CD4-positive, alpha-beta T cell (primary cell): ENCODE measurements at regions not wholly inside any gene's neighbourhood (a gene's known extent, or its start where the extent isn't known, plus 50 kb on each side); places are given as distances from the start of the nearest gene placed in this dataset.

ENCODE experiments used
- ATAC-seq: fragments of 200-7000 bp; cut with Tn5 transposase; one replicate; pipeline ENCODE4 v1.10.0; 2022; ENCODE audit warnings: mild to moderate bottlenecking; ENCODE audit not compliant: poor library complexity
- CTCF ChIA-PET: fragments of 350-600 bp; sonication (Branson Sonifier 250); formaldehyde crosslinking; loops from one replicate; lab custom pipeline; 2021; ENCODE audit warnings: antibody characterized with exemption, inconsistent platforms; lab: Charles Lee
- POLR2A ChIA-PET: fragments of 350-600 bp; sonication (Branson Sonifier 250); formaldehyde crosslinking; loops from one replicate; lab custom pipeline; 2021; ENCODE audit warnings: antibody characterized with exemption, inconsistent platforms; lab: Charles Lee
- DNase-seq, 14 experiments: peaks; one replicate each; pipeline ENCODE4 v3.0.0-alpha.2; 2013 to 2020; ENCODE audit warnings: mixed read lengths in 2 of 14
- H3K27ac ChIP-seq, 2 donors: one replicate each; pipeline versions ENCODE4 v1.5.1 to v1.7.0; 2013; ENCODE audit warnings: low read length in 2 of 2, low read depth in 1 of 2, mild to moderate bottlenecking in 1 of 2
- H3K27me3 ChIP-seq, 2 experiments: 1 replicate in 1 of 2; 2 replicates in 1 of 2; pipeline versions ENCODE4 v1.6.1 to v1.7.0; 2013; ENCODE audit warnings: low read length in 2 of 2, control low read depth in 1 of 2, mild to moderate bottlenecking in 1 of 2, moderate library complexity in 1 of 2; ENCODE audit not compliant: insufficient read depth in 2 of 2, control insufficient read depth in 1 of 2
- H3K36me3 ChIP-seq: one replicate; pipeline ENCODE4 v1.6.1; 2013; ENCODE audit warnings: low read length, control low read depth; ENCODE audit not compliant: insufficient read depth
- H3K4me1 ChIP-seq: one replicate; pipeline ENCODE4 v1.6.1; 2013; ENCODE audit warnings: low read length, control low read depth; ENCODE audit not compliant: insufficient read depth
- H3K4me3 ChIP-seq: one replicate; pipeline ENCODE4 v1.5.1; 2013; ENCODE audit warnings: mild to moderate bottlenecking, low read length, moderate library complexity
- H3K9me3 ChIP-seq, 2 experiments: 1 replicate in 1 of 2; 2 replicates in 1 of 2; pipeline versions ENCODE4 v1.6.1 to v1.7.0; 2013; ENCODE audit warnings: low read length in 2 of 2, mild to moderate bottlenecking in 2 of 2, control low read depth in 1 of 2, moderate library complexity in 1 of 2; ENCODE audit not compliant: control insufficient read depth in 1 of 2, insufficient read depth in 1 of 2
- H3K27ac Mint-ChIP-seq: one replicate; pipeline ENCODE4 v1.8.0; 2020; ENCODE audit warnings: mixed read lengths
- H3K27me3 Mint-ChIP-seq: one replicate; pipeline ENCODE4 v1.8.0; 2021; ENCODE audit warnings: mixed read lengths
- H3K36me3 Mint-ChIP-seq: one replicate; pipeline ENCODE4 v1.8.0; 2021; ENCODE audit warnings: low read depth, mixed read lengths
- H3K4me1 Mint-ChIP-seq: one replicate; pipeline ENCODE4 v1.8.0; 2021; ENCODE audit warnings: low read depth, mixed read lengths
- H3K4me3 Mint-ChIP-seq: one replicate; pipeline ENCODE4 v1.8.0; 2020; ENCODE audit warnings: mild to moderate bottlenecking, mixed read lengths
- H3K9me3 Mint-ChIP-seq: one replicate; pipeline ENCODE4 v1.8.0; 2020; ENCODE audit warnings: mixed read lengths
- intact Hi-C, 2 experiments: fragments of 100-400 bp; cut with DNase I in 1 of 2; cut with micrococcal nuclease in 1 of 2; formaldehyde crosslinking; loops; one replicate each; pipeline versions ENCODE4 v1.15.1 to v1.9.0; 2023 to 2025; cut with DNase I, micrococcal nuclease
- TF ChIP-seq, protein P1 (sequence below): fragments of 200-600 bp; IDR thresholded peaks from one replicate; pipeline ENCODE4 v1.8.0; 2022; ENCODE audit warnings: antibody characterized with exemption, mild to moderate bottlenecking

DNA sequence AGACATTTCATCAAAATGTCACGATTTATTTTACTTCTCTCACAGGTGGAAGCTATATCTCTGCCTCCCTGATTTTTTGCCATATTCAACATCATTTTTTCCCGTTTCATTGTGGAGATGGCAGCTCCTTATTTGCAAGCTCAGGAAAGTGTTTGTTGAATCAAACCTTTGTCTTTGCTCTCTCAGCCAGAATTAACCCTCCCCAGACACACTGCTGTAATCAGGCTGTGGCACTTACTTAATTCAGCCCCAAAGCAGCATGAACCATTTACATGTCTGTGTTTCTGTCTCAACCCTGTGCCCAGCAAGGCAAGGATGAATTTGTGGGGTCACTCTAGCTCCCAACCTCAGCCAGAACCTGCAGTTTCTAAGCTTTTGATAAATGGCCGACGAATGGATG lies 397.2 kb downstream of the TCERG1L start:
- intact Hi-C loops, result no loop called here
- no peak for DNase-seq
- Histone ChIP-seq H3K4me1 (no peaks in the 10 kb centered on the region), H3K27me3 (peaks cover 0 to 4% of the 10 kb centered on the region in 2 experiments), H3K36me3 (no peaks in the 10 kb centered on the region), H3K27ac (no peak overlapping the region), H3K9me3 (peaks cover 5 to 9% of the 10 kb centered on the region in 2 experiments), H3K4me3 (no peak overlapping the region)
- no peaks in the 10 kb centered on the region for H3K4me1 Mint-ChIP-seq
- H3K9me3 Mint-ChIP-seq, result peaks cover 7% of the 10 kb centered on the region
- H3K4me3 Mint-ChIP-seq, result no peak overlapping the region
- H3K36me3 Mint-ChIP-seq, result no peaks in the 10 kb centered on the region
- no peak overlapping the region for H3K27ac Mint-ChIP-seq
- CTCF ChIA-PET, result no interaction called here
- H3K27me3 Mint-ChIP-seq, result no peaks in the 10 kb centered on the region
- TF ChIP-seq, protein P1, sequence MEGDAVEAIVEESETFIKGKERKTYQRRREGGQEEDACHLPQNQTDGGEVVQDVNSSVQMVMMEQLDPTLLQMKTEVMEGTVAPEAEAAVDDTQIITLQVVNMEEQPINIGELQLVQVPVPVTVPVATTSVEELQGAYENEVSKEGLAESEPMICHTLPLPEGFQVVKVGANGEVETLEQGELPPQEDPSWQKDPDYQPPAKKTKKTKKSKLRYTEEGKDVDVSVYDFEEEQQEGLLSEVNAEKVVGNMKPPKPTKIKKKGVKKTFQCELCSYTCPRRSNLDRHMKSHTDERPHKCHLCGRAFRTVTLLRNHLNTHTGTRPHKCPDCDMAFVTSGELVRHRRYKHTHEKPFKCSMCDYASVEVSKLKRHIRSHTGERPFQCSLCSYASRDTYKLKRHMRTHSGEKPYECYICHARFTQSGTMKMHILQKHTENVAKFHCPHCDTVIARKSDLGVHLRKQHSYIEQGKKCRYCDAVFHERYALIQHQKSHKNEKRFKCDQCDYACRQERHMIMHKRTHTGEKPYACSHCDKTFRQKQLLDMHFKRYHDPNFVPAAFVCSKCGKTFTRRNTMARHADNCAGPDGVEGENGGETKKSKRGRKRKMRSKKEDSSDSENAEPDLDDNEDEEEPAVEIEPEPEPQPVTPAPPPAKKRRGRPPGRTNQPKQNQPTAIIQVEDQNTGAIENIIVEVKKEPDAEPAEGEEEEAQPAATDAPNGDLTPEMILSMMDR, result no peak
- ATAC-seq, result no peak
- POLR2A ChIA-PET, result no interaction called here

DNA sequence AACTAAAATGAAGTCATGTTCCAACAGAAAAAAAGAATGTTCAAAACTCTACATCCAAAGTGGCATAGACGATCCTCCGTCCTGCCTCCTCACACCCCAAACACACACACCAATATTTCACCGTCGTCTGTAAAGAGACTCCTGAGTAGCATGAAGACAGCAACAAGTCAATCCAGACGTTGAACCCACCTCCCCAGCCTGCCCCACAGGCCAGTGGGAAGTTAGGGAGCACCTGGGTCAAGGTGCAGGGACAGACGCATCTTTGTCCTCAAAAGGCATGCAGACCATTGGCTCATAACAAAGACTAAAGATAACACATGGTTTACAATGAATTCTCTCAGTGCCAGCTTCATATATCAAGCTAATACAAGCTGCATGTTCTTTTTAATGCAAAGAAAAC lies 396.5 kb downstream of the TCERG1L start:
- ATAC-seq (no peak), DNase-seq (no peak)
- no peaks in the 10 kb centered on the region for H3K4me1 ChIP-seq
- ChIA-PET CTCF (no interaction called here), POLR2A (no interaction called here)
- Mint-ChIP-seq H3K9me3 (peaks cover 7% of the 10 kb centered on the region), H3K4me1 (no peaks in the 10 kb centered on the region), H3K27ac (no peak overlapping the region), H3K27me3 (no peaks in the 10 kb centered on the region), H3K4me3 (no peak overlapping the region), H3K36me3 (no peaks in the 10 kb centered on the region)
- intact Hi-C loops, result no loop called here
- no peak overlapping the region for H3K27ac ChIP-seq
- H3K27me3 ChIP-seq, result peaks cover 0 to 4% of the 10 kb centered on the region in 2 experiments
- peaks cover 5 to 9% of the 10 kb centered on the region in 2 experiments for H3K9me3 ChIP-seq
- no peaks in the 10 kb centered on the region for H3K36me3 ChIP-seq
- TF ChIP-seq, protein P1, result no peak
- H3K4me3 ChIP-seq, result no peak overlapping the region

DNA sequence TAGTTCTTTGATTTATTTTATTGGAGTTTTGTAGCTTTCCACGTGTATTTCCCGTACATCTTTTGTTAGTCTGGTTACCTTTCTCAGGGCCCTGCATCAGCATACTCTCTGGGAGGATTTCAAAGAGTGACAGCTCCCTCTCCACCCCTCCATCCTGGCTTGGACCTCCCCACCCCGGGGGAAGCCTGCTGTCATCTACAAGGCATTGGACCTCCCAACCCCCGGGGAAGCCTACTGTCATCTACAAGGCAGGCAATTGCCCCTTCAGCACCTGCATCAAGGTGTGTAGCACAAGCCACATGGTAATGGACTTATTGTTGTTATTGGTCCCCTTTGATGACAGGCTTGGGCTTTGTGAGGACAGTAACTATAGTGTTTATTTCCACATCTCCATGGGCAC lies 390.1 kb downstream of the TCERG1L start:
- no peaks in the 10 kb centered on the region for H3K9me3 Mint-ChIP-seq

More for the DNA sequence above, 390.1 kb downstream of the TCERG1L start:
- ATAC-seq (no peak), DNase-seq (no peak)
- no peaks in the 10 kb centered on the region for H3K27me3 ChIP-seq
- ChIA-PET CTCF (no interaction called here), POLR2A (no interaction called here)
- no peaks in the 10 kb centered on the region for H3K36me3 ChIP-seq
- peaks cover 0 to 19% of the 10 kb centered on the region in 2 experiments for H3K9me3 ChIP-seq
- H3K27ac ChIP-seq, result no peak overlapping the region
- Mint-ChIP-seq H3K4me3 (no peak overlapping the region), H3K27me3 (no peaks in the 10 kb centered on the region), H3K27ac (no peak overlapping the region), H3K4me1 (no peaks in the 10 kb centered on the region), H3K36me3 (no peaks in the 10 kb centered on the region)
- TF ChIP-seq, protein P1, result no peak
- intact Hi-C loops, result no loop called here
- no peaks in the 10 kb centered on the region for H3K4me1 ChIP-seq
- H3K4me3 ChIP-seq, result no peak overlapping the region
